ENCODE measurements at regions not wholly inside any gene's neighbourhood (a gene's known extent, or its start where the extent isn't known, plus 50 kb on each side); places are given as distances from the start of the nearest gene placed in this dataset.
"Not testable (repeated sequence)": the region's sequence is repeated elsewhere in the genome, so short reads cannot be mapped to it uniquely, and the experiment has no call there.

DNA sequence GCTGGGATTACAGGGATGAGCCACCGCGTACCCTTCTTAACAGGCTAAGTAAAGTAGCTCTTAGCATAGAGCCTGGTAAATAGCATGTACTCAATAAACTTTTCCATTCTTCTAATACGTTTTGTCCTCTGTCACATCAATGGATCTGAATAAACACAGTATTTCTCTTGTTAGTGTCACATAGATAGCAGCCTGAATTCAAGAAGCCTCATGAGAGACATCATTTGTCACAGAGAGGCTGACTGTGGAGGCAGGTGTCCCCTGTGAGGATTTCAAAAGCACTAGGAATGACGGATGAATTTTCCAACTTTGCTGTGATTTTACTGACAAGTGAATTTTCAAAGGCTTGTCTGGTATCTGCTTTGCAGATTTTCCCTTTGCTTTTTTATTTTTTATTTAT lies 82.6 kb upstream of the CDC14C start:
- in situ Hi-C loops (cut with HindIII; ENCODE audit: low pct_unique_long_range_greater_than_20kb, low sequenced_read_pairs) = no loop called here
- Histone ChIP-seq H3K4me3 (ENCODE audit: low read depth in 2 of 2, low read length in 2 of 2) (no peak overlapping the region), H3K4me1 (ENCODE audit: control insufficient read depth, insufficient read depth, low read length) (no peaks in the 10 kb centered on the region), H3K27ac (ENCODE audit: low read length) (no peak overlapping the region), H3K9me3 (ENCODE audit: control insufficient read depth, insufficient read depth, low read depth, low read length) (no peaks in the 10 kb centered on the region), H3K27me3 (ENCODE audit: control insufficient read depth, insufficient read depth, low read length) (no peaks in the 10 kb centered on the region), H3K36me3 (ENCODE audit: control insufficient read depth, insufficient read depth, low read length) (no peaks in the 10 kb centered on the region)
- intact Hi-C loops (cut with micrococcal nuclease; ENCODE audit: unreplicated experiment) = no loop called here
- TF ChIP-seq, protein P1, sequence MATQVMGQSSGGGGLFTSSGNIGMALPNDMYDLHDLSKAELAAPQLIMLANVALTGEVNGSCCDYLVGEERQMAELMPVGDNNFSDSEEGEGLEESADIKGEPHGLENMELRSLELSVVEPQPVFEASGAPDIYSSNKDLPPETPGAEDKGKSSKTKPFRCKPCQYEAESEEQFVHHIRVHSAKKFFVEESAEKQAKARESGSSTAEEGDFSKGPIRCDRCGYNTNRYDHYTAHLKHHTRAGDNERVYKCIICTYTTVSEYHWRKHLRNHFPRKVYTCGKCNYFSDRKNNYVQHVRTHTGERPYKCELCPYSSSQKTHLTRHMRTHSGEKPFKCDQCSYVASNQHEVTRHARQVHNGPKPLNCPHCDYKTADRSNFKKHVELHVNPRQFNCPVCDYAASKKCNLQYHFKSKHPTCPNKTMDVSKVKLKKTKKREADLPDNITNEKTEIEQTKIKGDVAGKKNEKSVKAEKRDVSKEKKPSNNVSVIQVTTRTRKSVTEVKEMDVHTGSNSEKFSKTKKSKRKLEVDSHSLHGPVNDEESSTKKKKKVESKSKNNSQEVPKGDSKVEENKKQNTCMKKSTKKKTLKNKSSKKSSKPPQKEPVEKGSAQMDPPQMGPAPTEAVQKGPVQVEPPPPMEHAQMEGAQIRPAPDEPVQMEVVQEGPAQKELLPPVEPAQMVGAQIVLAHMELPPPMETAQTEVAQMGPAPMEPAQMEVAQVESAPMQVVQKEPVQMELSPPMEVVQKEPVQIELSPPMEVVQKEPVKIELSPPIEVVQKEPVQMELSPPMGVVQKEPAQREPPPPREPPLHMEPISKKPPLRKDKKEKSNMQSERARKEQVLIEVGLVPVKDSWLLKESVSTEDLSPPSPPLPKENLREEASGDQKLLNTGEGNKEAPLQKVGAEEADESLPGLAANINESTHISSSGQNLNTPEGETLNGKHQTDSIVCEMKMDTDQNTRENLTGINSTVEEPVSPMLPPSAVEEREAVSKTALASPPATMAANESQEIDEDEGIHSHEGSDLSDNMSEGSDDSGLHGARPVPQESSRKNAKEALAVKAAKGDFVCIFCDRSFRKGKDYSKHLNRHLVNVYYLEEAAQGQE (IDR thresholded peaks at IDR 0.05; ENCODE audit: insufficient read depth in 1 of 2, low read depth in 2 of 2, low read length in 1 of 2) = no peak
- TF ChIP-seq, protein P2, sequence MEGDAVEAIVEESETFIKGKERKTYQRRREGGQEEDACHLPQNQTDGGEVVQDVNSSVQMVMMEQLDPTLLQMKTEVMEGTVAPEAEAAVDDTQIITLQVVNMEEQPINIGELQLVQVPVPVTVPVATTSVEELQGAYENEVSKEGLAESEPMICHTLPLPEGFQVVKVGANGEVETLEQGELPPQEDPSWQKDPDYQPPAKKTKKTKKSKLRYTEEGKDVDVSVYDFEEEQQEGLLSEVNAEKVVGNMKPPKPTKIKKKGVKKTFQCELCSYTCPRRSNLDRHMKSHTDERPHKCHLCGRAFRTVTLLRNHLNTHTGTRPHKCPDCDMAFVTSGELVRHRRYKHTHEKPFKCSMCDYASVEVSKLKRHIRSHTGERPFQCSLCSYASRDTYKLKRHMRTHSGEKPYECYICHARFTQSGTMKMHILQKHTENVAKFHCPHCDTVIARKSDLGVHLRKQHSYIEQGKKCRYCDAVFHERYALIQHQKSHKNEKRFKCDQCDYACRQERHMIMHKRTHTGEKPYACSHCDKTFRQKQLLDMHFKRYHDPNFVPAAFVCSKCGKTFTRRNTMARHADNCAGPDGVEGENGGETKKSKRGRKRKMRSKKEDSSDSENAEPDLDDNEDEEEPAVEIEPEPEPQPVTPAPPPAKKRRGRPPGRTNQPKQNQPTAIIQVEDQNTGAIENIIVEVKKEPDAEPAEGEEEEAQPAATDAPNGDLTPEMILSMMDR (IDR thresholded peaks at IDR 0.05) = no peak
- TF ChIP-seq SIN3A (IDR thresholded peaks at IDR 0.05; ENCODE audit: borderline replicate concordance, insufficient read depth, low read depth, low read length) = no peak
- no TSS peak for BruUV-seq (replicated peaks)
- CTCF ChIA-PET = no interaction called here
- POLR2A ChIA-PET = no interaction called here
- ATAC-seq (no peak), DNase-seq (ENCODE audit: low read depth, low spot score) (no peak)

DNA sequence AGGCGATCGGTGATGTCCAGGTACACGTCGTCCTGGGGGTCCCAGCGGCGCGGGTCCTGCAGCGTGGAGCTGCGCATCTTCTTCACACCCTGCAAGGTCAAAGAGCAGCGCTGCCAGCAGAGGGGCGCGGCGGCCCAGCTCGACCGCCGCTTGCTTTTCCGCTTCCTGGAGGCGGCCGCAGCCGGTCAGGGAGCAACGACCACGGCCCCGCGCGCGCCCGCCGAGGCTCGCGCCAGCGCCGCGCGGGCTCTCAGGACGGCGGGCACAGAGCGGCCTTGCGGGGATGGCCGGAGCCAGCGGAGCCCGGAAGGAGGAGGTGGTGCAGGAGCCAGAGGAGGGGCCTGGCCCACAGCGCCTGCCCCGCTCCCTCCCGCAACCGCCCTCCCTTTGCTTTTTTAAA lies 76.4 kb upstream of the CDC14C start:
- BruUV-seq (replicated peaks) = no TSS peak
- Histone ChIP-seq H3K4me1 (ENCODE audit: control insufficient read depth, insufficient read depth, low read length) (no peaks in the 10 kb centered on the region), H3K4me3 (ENCODE audit: low read depth in 2 of 2, low read length in 2 of 2) (no peak overlapping the region), H3K27me3 (ENCODE audit: control insufficient read depth, insufficient read depth, low read length) (no peaks in the 10 kb centered on the region), H3K9me3 (ENCODE audit: control insufficient read depth, insufficient read depth, low read depth, low read length) (no peaks in the 10 kb centered on the region), H3K36me3 (ENCODE audit: control insufficient read depth, insufficient read depth, low read length) (no peaks in the 10 kb centered on the region), H3K27ac (ENCODE audit: low read length) (no peak overlapping the region)
- TF ChIP-seq, protein P2 (IDR thresholded peaks at IDR 0.05) = no peak
- TF ChIP-seq, protein P1 (IDR thresholded peaks at IDR 0.05; ENCODE audit: insufficient read depth in 1 of 2, low read depth in 2 of 2, low read length in 1 of 2) = no peak
- TF ChIP-seq POLR2AphosphoS5 (IDR thresholded peaks at IDR 0.05; ENCODE audit: low read depth, low read length) = no peak
- no peak for TF ChIP-seq TCF7L2 (IDR thresholded peaks at IDR 0.05; ENCODE audit: low read depth, low read length)
- TF ChIP-seq SIN3A (IDR thresholded peaks at IDR 0.05; ENCODE audit: borderline replicate concordance, insufficient read depth, low read depth, low read length) = no peak
- ChIA-PET CTCF (no interaction called here), POLR2A (no interaction called here)
- intact Hi-C loops (cut with micrococcal nuclease; ENCODE audit: unreplicated experiment) (no loop called here), in situ Hi-C loops (cut with HindIII; ENCODE audit: low pct_unique_long_range_greater_than_20kb, low sequenced_read_pairs) (no loop called here)
- ATAC-seq = no peak
- DNase-seq (ENCODE audit: low read depth, low spot score) = no peak

DNA sequence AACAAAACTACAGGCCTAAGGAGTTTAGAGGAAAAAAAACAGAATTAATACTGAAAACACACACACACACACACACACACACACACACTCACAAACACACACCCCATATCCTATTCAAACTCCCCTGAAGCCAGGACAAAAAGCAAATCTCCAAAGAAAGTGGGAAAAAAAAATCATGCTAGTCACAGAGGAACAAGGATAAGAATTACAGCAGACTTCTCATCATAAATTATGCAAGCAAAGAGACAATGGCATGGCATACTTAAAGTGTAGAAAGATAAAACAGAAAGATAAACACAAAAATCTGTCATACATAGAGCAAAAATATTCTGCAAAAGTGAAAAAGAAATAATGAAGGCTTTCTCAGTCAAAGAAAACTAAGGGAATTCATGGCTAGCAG lies 63.9 kb upstream of the CDC14C start:
- POLR2A ChIA-PET; in situ Hi-C loops (cut with HindIII; ENCODE audit: low pct_unique_long_range_greater_than_20kb, low sequenced_read_pairs); H3K36me3 ChIP-seq (ENCODE audit: control insufficient read depth, insufficient read depth, low read length); H3K4me1 ChIP-seq (ENCODE audit: control insufficient read depth, insufficient read depth, low read length); H3K27me3 ChIP-seq (ENCODE audit: control insufficient read depth, insufficient read depth, low read length); DNase-seq (ENCODE audit: low read depth, low spot score); CTCF ChIA-PET; ATAC-seq; H3K4me3 ChIP-seq (ENCODE audit: low read depth in 2 of 2, low read length in 2 of 2); H3K9me3 ChIP-seq (ENCODE audit: control insufficient read depth, insufficient read depth, low read depth, low read length); BruUV-seq (replicated peaks); H3K27ac ChIP-seq (ENCODE audit: low read length); intact Hi-C loops (cut with micrococcal nuclease; ENCODE audit: unreplicated experiment): not testable (repeated sequence)

Measured in Panc1 (cell line).